ENCODE measurements at regions not wholly inside any gene's neighbourhood (a gene's known extent, or its start where the extent isn't known, plus 50 kb on each side); places are given as distances from the start of the nearest gene placed in this dataset.

GRCh38 chr9:7340451-7340850 lies 459.1 kb downstream of the DMAC1 start:
- H3K56ac ChIP-seq (replicated peaks; ENCODE audit: insufficient read length, low read depth, low read length), result no peak overlapping the region
- no peaks in the 10 kb centered on the region for H3K79me1 ChIP-seq (ENCODE audit: low read depth, low read length)
- no peak overlapping the region for H3K9ac ChIP-seq (replicated peaks in 1 of 4; ENCODE audit: extremely low read depth in 1 of 4, low read depth in 3 of 4, low read length in 3 of 4)
- no peak overlapping the region for H3K4me2 ChIP-seq (ENCODE audit: insufficient read depth in 1 of 2, low read depth in 2 of 2, low read length in 2 of 2)
- POLR2A ChIA-PET (ENCODE audit: partially characterized antibody), result no interaction called here
- no peak overlapping the region for H4K91ac ChIP-seq (replicated peaks; ENCODE audit: insufficient read length, low read length)
- CTCF ChIA-PET (ENCODE audit: partially characterized antibody), result interaction anchor here (0.9 to 4.4 kb wide), 5 partner anchors 9 to 106 kb away, joined by 3 to 22 read pairs (median 4); no protein-coding TSS in a partner anchor
- TF ChIP-seq MAX (IDR thresholded peaks at IDR 0.05) (no peak), SIN3A (conservative IDR thresholded peaks at IDR 0.05 in 1 of 2, IDR thresholded peaks at IDR 0.05 in 1 of 2; ENCODE audit: low read depth in 1 of 2, low read length in 2 of 2) (no peak), ZNF274 (IDR thresholded peaks at IDR 0.05; ENCODE audit: borderline replicate concordance, extremely low read depth, low read length) (no peak), GABPA (IDR thresholded peaks at IDR 0.05; ENCODE audit: borderline replicate concordance, insufficient read depth, low read length) (no peak), KDM5A (IDR thresholded peaks at IDR 0.05; ENCODE audit: low read length) (no peak), NRF1 (IDR thresholded peaks at IDR 0.05; ENCODE audit: low read depth, low read length) (no peak), E2F6 (IDR thresholded peaks at IDR 0.05) (no peak), ATF2 (IDR thresholded peaks at IDR 0.05; ENCODE audit: low read length) (no peak), MAFK (IDR thresholded peaks at IDR 0.05; ENCODE audit: low read depth, low read length) (no peak)
- H2AK5ac ChIP-seq (ENCODE audit: low read depth, low read length), result no peak overlapping the region
- no peaks in the 10 kb centered on the region for H3K9me3 ChIP-seq (ENCODE audit: insufficient read depth in 2 of 2, low read depth in 1 of 2, low read length in 1 of 2)
- H3K79me2 ChIP-seq (ENCODE audit: control insufficient read depth in 1 of 2, insufficient read depth in 2 of 2, low read length in 2 of 2), result no peaks in the 10 kb centered on the region
- no peak overlapping the region for H2BK12ac ChIP-seq (ENCODE audit: low read depth, low read length)
- 75% methylated on average over 2 of the region's 2 CpGs; no CpG with 5 or more reads in 1 of the 2 experiments for WGBS, 2 experiments (ENCODE audit: extremely low coverage in 1 of 2, insufficient coverage in 1 of 2, insufficient read length in 1 of 2, insufficient replicate concordance in 2 of 2, low coverage in 1 of 2, low lambda C conversion rate in 2 of 2, missing lambda C conversion rate in 1 of 2)
- H2BK15ac ChIP-seq (ENCODE audit: low read length), result no peak overlapping the region
- no peaks in the 10 kb centered on the region for H4K20me1 ChIP-seq (replicated peaks in 1 of 2; ENCODE audit: control insufficient read depth in 1 of 2, insufficient read depth in 2 of 2, low read length in 2 of 2)
- FAIRE-seq (no peak), DNase-seq (ENCODE audit: low read depth in 1 of 2, low spot score in 2 of 2) (no peak)
- no peak overlapping the region for H2BK5ac ChIP-seq (ENCODE audit: low read depth, low read length)
- H4K8ac ChIP-seq (ENCODE audit: extremely low read depth, insufficient read depth, low read length), result no peak overlapping the region
- H3K4me1 ChIP-seq (replicated peaks in 1 of 4; ENCODE audit: control insufficient read depth in 3 of 4, insufficient read depth in 4 of 4, low read length in 3 of 4), result no peaks in the 10 kb centered on the region
- no peak overlapping the region for H2BK120ac ChIP-seq (replicated peaks; ENCODE audit: low read depth, low read length)
- H3K18ac ChIP-seq (ENCODE audit: extremely low read depth, low read length), result no peak overlapping the region
- no peak overlapping the region for H3K14ac ChIP-seq (ENCODE audit: insufficient read length)
- no peak overlapping the region for H3K23ac ChIP-seq (ENCODE audit: insufficient read length)
- no peak overlapping the region for H2AFZ ChIP-seq (ENCODE audit: low read length)
- no peak overlapping the region for H3K4ac ChIP-seq (replicated peaks; ENCODE audit: insufficient read length, low read depth, low read length)
- no peak overlapping the region for H4K5ac ChIP-seq (ENCODE audit: insufficient read length, low read depth, low read length)
- H3K27ac ChIP-seq (ENCODE audit: low read depth, low read length), result no peak overlapping the region
- H3K27me3 ChIP-seq (replicated peaks in 1 of 4; ENCODE audit: control insufficient read depth in 3 of 4, extremely low read depth in 1 of 4, insufficient read depth in 3 of 4, low read length in 3 of 4), result no peaks in the 10 kb centered on the region
- H3K23me2 ChIP-seq (ENCODE audit: low read depth, low read length), result no peaks in the 10 kb centered on the region; the same call in 1 of the 2 replicates
- no peak overlapping the region for H3K4me3 ChIP-seq (ENCODE audit: extremely low read depth in 1 of 4, insufficient read depth in 2 of 4, low read depth in 3 of 4, low read length in 4 of 4)
- no peak overlapping the region for H2BK20ac ChIP-seq (ENCODE audit: low read length)
- H3K36me3 ChIP-seq (ENCODE audit: control insufficient read depth in 2 of 4, insufficient read depth in 4 of 4, low read length in 3 of 4), result no peaks in the 10 kb centered on the region

Measured in H1 (cell line).